ENCODE measurements at regions not wholly inside any gene's neighbourhood (a gene's known extent, or its start where the extent isn't known, plus 50 kb on each side); places are given as distances from the start of the nearest gene placed in this dataset.
"Not testable (repeated sequence)": the region's sequence is repeated elsewhere in the genome, so short reads cannot be mapped to it uniquely, and the experiment has no call there.

- WGBS = 81% methylated on average over 4 of the region's 4 CpGs
- Histone ChIP-seq H3K4me1 (no peaks in the 10 kb centered on the region), H3K9me3 (no peaks in the 10 kb centered on the region), H3K4me3 (no peak overlapping the region), H3K27ac (no peak overlapping the region), H3K36me3 (no peaks in the 10 kb centered on the region), H3K27me3 (no peaks in the 10 kb centered on the region)
- no peak for DNase-seq (ENCODE audit: low spot score in 2 of 2)
- TF ChIP-seq POLR2AphosphoS5 (IDR thresholded peaks at IDR 0.05) (no peak), EP300 (IDR thresholded peaks at IDR 0.05) (no peak), CTCF (IDR thresholded peaks at IDR 0.05) (no peak), POLR2A (IDR thresholded peaks at IDR 0.05) (no peak)
These were observed 290.5 kb upstream of the PROX1 start for GRCh38 chr1:213697192-213697802.

GRCh38 chr1:213698092-213698702 lies 289.6 kb upstream of the PROX1 start:
- Histone ChIP-seq H3K27me3 (no peaks in the 10 kb centered on the region), H3K9me3 (no peaks in the 10 kb centered on the region), H3K27ac (no peak overlapping the region), H3K4me3 (no peak overlapping the region), H3K4me1 (no peaks in the 10 kb centered on the region), H3K36me3 (no peaks in the 10 kb centered on the region)
- DNase-seq (ENCODE audit: low spot score in 2 of 2) = no peak
- TF ChIP-seq CTCF (IDR thresholded peaks at IDR 0.05) = no peak
- TF ChIP-seq EP300 (IDR thresholded peaks at IDR 0.05) = no peak
- no peak for TF ChIP-seq POLR2AphosphoS5 (IDR thresholded peaks at IDR 0.05)
- TF ChIP-seq POLR2A (IDR thresholded peaks at IDR 0.05) = no peak
- WGBS = 90% methylated on average over 5 of the region's 5 CpGs

GRCh38 chr1:213702703-213703102 lies 285.1 kb upstream of the PROX1 start:
- Histone ChIP-seq H3K4me3 (no peak overlapping the region), H3K9me3 (peaks cover 2% of the 10 kb centered on the region), H3K27ac (no peak overlapping the region), H3K4me1 (no peaks in the 10 kb centered on the region), H3K27me3 (no peaks in the 10 kb centered on the region), H3K36me3 (no peaks in the 10 kb centered on the region)
- no peak for DNase-seq (ENCODE audit: low spot score in 2 of 2)
- TF ChIP-seq CTCF (IDR thresholded peaks at IDR 0.05) = no peak
- TF ChIP-seq EP300 (IDR thresholded peaks at IDR 0.05) = no peak

GRCh38 chr1:213704941-213705340 lies 282.8 kb upstream of the PROX1 start:
- H3K27me3 ChIP-seq = no peaks in the 10 kb centered on the region
- no peak for DNase-seq (ENCODE audit: low spot score in 2 of 2)
- no peak overlapping the region for H3K27ac ChIP-seq
- no peaks in the 10 kb centered on the region for H3K36me3 ChIP-seq
- 88% methylated on average over 3 of the region's 3 CpGs for WGBS
- H3K9me3 ChIP-seq = peaks cover 5% of the 10 kb centered on the region
- no peak for TF ChIP-seq EP300 (IDR thresholded peaks at IDR 0.05)
- TF ChIP-seq CTCF (IDR thresholded peaks at IDR 0.05) = no peak
- no peak for TF ChIP-seq POLR2AphosphoS5 (IDR thresholded peaks at IDR 0.05)
- no peak for TF ChIP-seq POLR2A (IDR thresholded peaks at IDR 0.05)
- no peak overlapping the region for H3K4me3 ChIP-seq
- H3K4me1 ChIP-seq = no peaks in the 10 kb centered on the region

GRCh38 chr1:213711833-213712490 lies 275.8 kb upstream of the PROX1 start:
- not testable (repeated sequence) for H3K27ac ChIP-seq; H3K4me3 ChIP-seq; H3K4me1 ChIP-seq; H3K9me3 ChIP-seq; DNase-seq (ENCODE audit: low spot score in 2 of 2); H3K36me3 ChIP-seq; H3K27me3 ChIP-seq
- WGBS = 93% methylated on average over 4 of the region's 7 CpGs
